H1 (cell line): ENCODE measurements at regions not wholly inside any gene's neighbourhood (a gene's known extent, or its start where the extent isn't known, plus 50 kb on each side); places are given as distances from the start of the nearest gene placed in this dataset.

Experiments used
- CTCF ChIA-PET: fragments of 300-600 bp; sonication (Branson Sonifier 250); formaldehyde crosslinking; loops from one replicate; lab custom pipeline; 2021; ENCODE audit not compliant: partially characterized antibody; lab: Charles Lee
- POLR2A ChIA-PET: fragments of 300-600 bp; sonication (Branson Sonifier 250); formaldehyde crosslinking; loops from one replicate; lab custom pipeline; 2021; ENCODE audit warnings: inconsistent platforms; ENCODE audit not compliant: partially characterized antibody; lab: Charles Lee
- DNase-seq, 2 experiments: peaks; one replicate each; pipeline versions ENCODE4 v3.0.0 to v3.0.0-alpha.2; 2010 to 2022; ENCODE audit warnings: low spot score in 2 of 2, low read depth in 1 of 2, mixed read lengths in 1 of 2
- FAIRE-seq: peaks from 2 replicates; lab custom pipeline; 2011; peaks lifted over from hg19 to GRCh38; lab: Jason Lieb, UNC
- H2AFZ ChIP-seq: 2 replicates; pipeline ENCODE4 v1.8.1; 2012; ENCODE audit warnings: low read length, inconsistent platforms
- H2AK5ac ChIP-seq: 2 replicates; pipeline ENCODE4 v1.6.1; 2013; ENCODE audit warnings: low read depth, low read length
- H2BK120ac ChIP-seq: replicated peaks from 2 replicates; pipeline ENCODE3; 2013; ENCODE audit warnings: low read depth, low read length, inconsistent platforms
- H2BK12ac ChIP-seq: 2 replicates; pipeline ENCODE4 v1.6.1; 2013; ENCODE audit warnings: low read depth, low read length
- H2BK15ac ChIP-seq: 2 replicates; pipeline ENCODE4 v1.6.1; 2013; ENCODE audit warnings: low read length
- H2BK20ac ChIP-seq: 2 replicates; pipeline ENCODE4 v1.6.1; 2013; ENCODE audit warnings: low read length
- H2BK5ac ChIP-seq: 2 replicates; pipeline ENCODE4 v1.6.1; 2013; ENCODE audit warnings: low read depth, low read length
- H3K14ac ChIP-seq: 2 replicates; pipeline ENCODE4 v1.6.1; 2013; ENCODE audit warnings: inconsistent platforms; ENCODE audit not compliant: insufficient read length
- H3K18ac ChIP-seq: 2 replicates; pipeline ENCODE4 v1.6.1; 2013; ENCODE audit warnings: low read length; ENCODE audit errors: extremely low read depth
- H3K23ac ChIP-seq: 2 replicates; pipeline ENCODE4 v1.6.1; 2013; ENCODE audit warnings: inconsistent platforms; ENCODE audit not compliant: insufficient read length
- H3K23me2 ChIP-seq: 2 replicates; pipeline ENCODE4 v1.6.1; 2013; ENCODE audit warnings: low read depth, low read length
- H3K27ac ChIP-seq: 2 replicates; pipeline ENCODE4 v1.6.1; 2011; ENCODE audit warnings: low read depth, low read length, inconsistent platforms
- H3K27me3 ChIP-seq, 4 experiments: replicated peaks in 1 of 4; 1 replicate in 1 of 4; 2 replicates in 3 of 4; pipeline versions ENCODE4 v1.6.1 to v1.8.1; 2011 to 2013; ENCODE audit warnings: low read length in 3 of 4, mild to moderate bottlenecking in 3 of 4, inconsistent platforms in 2 of 4, mixed read lengths in 2 of 4, moderate library complexity in 1 of 4; ENCODE audit not compliant: control insufficient read depth in 3 of 4, insufficient read depth in 3 of 4; ENCODE audit errors: extremely low read depth in 1 of 4
- H3K36me3 ChIP-seq, 4 experiments: 2 replicates each; pipeline versions ENCODE4 v1.6.1 to v1.8.1; 2011 to 2013; ENCODE audit warnings: mild to moderate bottlenecking in 4 of 4, low read length in 3 of 4, moderate library complexity in 2 of 4, control low read depth in 1 of 4, inconsistent platforms in 1 of 4; ENCODE audit not compliant: insufficient read depth in 4 of 4, control insufficient read depth in 2 of 4
- H3K4ac ChIP-seq: replicated peaks from 2 replicates; pipeline ENCODE3; 2013; ENCODE audit warnings: low read length, low read depth, mixed read lengths, inconsistent platforms; ENCODE audit not compliant: insufficient read length
- H3K4me1 ChIP-seq, 4 experiments: replicated peaks in 1 of 4; 1 replicate in 1 of 4; 2 replicates in 3 of 4; pipeline versions ENCODE4 v1.6.1 to v1.8.1; 2011 to 2013; ENCODE audit warnings: low read length in 3 of 4, inconsistent platforms in 2 of 4, mixed read lengths in 1 of 4; ENCODE audit not compliant: insufficient read depth in 4 of 4, control insufficient read depth in 3 of 4
- H3K4me2 ChIP-seq, 2 experiments: 2 replicates each; pipeline versions ENCODE4 v1.6.1 to v1.8.1; 2011 to 2013; ENCODE audit warnings: low read depth in 2 of 2, low read length in 2 of 2, control low read depth in 1 of 2, inconsistent platforms in 1 of 2, mild to moderate bottlenecking in 1 of 2; ENCODE audit not compliant: insufficient read depth in 1 of 2
- H3K4me3 ChIP-seq, 4 experiments: fragments of 200-600, 300-600 bp in 1 of 4; sonication (generic), shearing (Covaris generic), sonication (Bioruptor Twin) in 1 of 4; 2 replicates each; pipeline versions ENCODE4 v1.5.1 to v1.8.1; 2011 to 2016; ENCODE audit warnings: low read length in 4 of 4, low read depth in 3 of 4, control low read depth in 2 of 4, inconsistent platforms in 2 of 4, mild to moderate bottlenecking in 2 of 4, mixed read lengths in 1 of 4, moderate library complexity in 1 of 4; ENCODE audit not compliant: insufficient read depth in 2 of 4; ENCODE audit errors: extremely low read depth in 1 of 4
- H3K56ac ChIP-seq: replicated peaks from 2 replicates; pipeline ENCODE3; 2013; ENCODE audit warnings: low read depth, mild to moderate bottlenecking, mixed read lengths, low read length, inconsistent platforms; ENCODE audit not compliant: insufficient read length
- H3K79me1 ChIP-seq: 2 replicates; pipeline ENCODE4 v1.6.1; 2013; ENCODE audit warnings: low read depth, low read length, control low read depth
- H3K79me2 ChIP-seq, 2 experiments: 2 replicates each; pipeline versions ENCODE4 v1.6.1 to v1.8.1; 2012 to 2013; ENCODE audit warnings: low read length in 2 of 2, mild to moderate bottlenecking in 2 of 2, inconsistent platforms in 1 of 2; ENCODE audit not compliant: insufficient read depth in 2 of 2, control insufficient read depth in 1 of 2
- H3K9ac ChIP-seq, 4 experiments: replicated peaks in 1 of 4; 1 replicate in 1 of 4; 2 replicates in 3 of 4; pipeline versions ENCODE4 v1.6.1 to v1.8.1; 2011 to 2013; ENCODE audit warnings: low read depth in 3 of 4, low read length in 3 of 4, control low read depth in 2 of 4, mild to moderate bottlenecking in 2 of 4, moderate library complexity in 2 of 4, inconsistent platforms in 1 of 4; ENCODE audit errors: extremely low read depth in 1 of 4
- H3K9me3 ChIP-seq, 2 experiments: 2 replicates each; pipeline versions ENCODE4 v1.6.1 to v1.8.1; 2012 to 2013; ENCODE audit warnings: mild to moderate bottlenecking in 2 of 2, moderate library complexity in 2 of 2, control low read depth in 1 of 2, inconsistent platforms in 1 of 2, low read depth in 1 of 2, low read length in 1 of 2, mixed read lengths in 1 of 2; ENCODE audit not compliant: insufficient read depth in 2 of 2
- H4K20me1 ChIP-seq, 2 experiments: replicated peaks in 1 of 2; 2 replicates each; pipeline versions ENCODE3 to v1.8.1; 2011 to 2013; ENCODE audit warnings: inconsistent platforms in 2 of 2, low read length in 2 of 2, mild to moderate bottlenecking in 1 of 2; ENCODE audit not compliant: insufficient read depth in 2 of 2, control insufficient read depth in 1 of 2
- H4K5ac ChIP-seq: 2 replicates; pipeline ENCODE4 v1.6.1; 2013; ENCODE audit warnings: low read length, low read depth, mixed read lengths, inconsistent platforms; ENCODE audit not compliant: insufficient read length
- H4K8ac ChIP-seq: 2 replicates; pipeline ENCODE4 v1.8.0; 2013; ENCODE audit warnings: mild to moderate bottlenecking, moderate library complexity, low read length, inconsistent platforms; ENCODE audit not compliant: insufficient read depth; ENCODE audit errors: extremely low read depth
- H4K91ac ChIP-seq: replicated peaks from 2 replicates; pipeline ENCODE3; 2013; ENCODE audit warnings: low read length, mixed read lengths, inconsistent platforms; ENCODE audit not compliant: insufficient read length
- BRCA1 ChIP-seq: IDR thresholded peaks from 2 replicates; pipeline ENCODE4 v1.6.1; 2012; ENCODE audit warnings: low read depth, low read length, improper control_type of control experiment
- EP300 ChIP-seq, 2 experiments: IDR thresholded peaks; 1 replicate in 1 of 2; 2 replicates in 1 of 2; pipeline ENCODE4 v1.6.1; 2011 to 2012; ENCODE audit warnings: low read depth in 2 of 2, low read length in 2 of 2, mild to moderate bottlenecking in 2 of 2, borderline replicate concordance in 1 of 2, inconsistent platforms in 1 of 2, moderate library complexity in 1 of 2
- RXRA ChIP-seq: IDR thresholded peaks from 2 replicates; pipeline ENCODE4 v1.6.1; 2011; ENCODE audit warnings: low read depth, mild to moderate bottlenecking, low read length, moderate library complexity; ENCODE audit not compliant: insufficient read depth
- TAF7 ChIP-seq: optimal IDR thresholded peaks from 2 replicates; pipeline ENCODE3; 2011; ENCODE audit warnings: low read depth, mild to moderate bottlenecking, inconsistent platforms, low read length, moderate library complexity, borderline replicate concordance
- WGBS, 2 experiments: shearing (Covaris generic) in 1 of 2; methylation state at CpG; one replicate each; pipeline versions ENCODE4 v1.1.6 to v1.1.7; 2013 to 2015; ENCODE audit warnings: low lambda C conversion rate in 2 of 2, mixed read lengths in 2 of 2, inconsistent platforms in 1 of 2, low coverage in 1 of 2, missing lambda C conversion rate in 1 of 2; ENCODE audit not compliant: insufficient replicate concordance in 2 of 2, insufficient coverage in 1 of 2, insufficient read length in 1 of 2; ENCODE audit errors: extremely low coverage in 1 of 2, missing lambda C conversion rate in 1 of 2; 5-methylcytosine and 5-hydroxymethylcytosine counted together

GRCh38 chr9:82104252-82104651 is 115.7 kb downstream of the SPATA31D1 start:
- peaks cover 10 to 17% of the 10 kb centered on the region in 2 experiments; a peak in 3 of 4 replicates for H3K9me3 ChIP-seq
- no peak overlapping the region for H3K4me2 ChIP-seq
- ChIA-PET POLR2A (no interaction called here), CTCF (interaction anchor here (1.1 to 1.2 kb wide), 3 partner anchors 83 to 502 kb away, joined by 3 to 5 read pairs (median 3); no protein-coding TSS in a partner anchor)
- H3K27ac ChIP-seq, result no peak overlapping the region
- no peak for FAIRE-seq
- H3K56ac ChIP-seq, result no peak overlapping the region
- no peak overlapping the region for H3K4me3 ChIP-seq
- no peak overlapping the region for H3K4ac ChIP-seq
- TF ChIP-seq BRCA1, result no peak
- TF ChIP-seq TAF7, result no peak
- no peak for TF ChIP-seq RXRA
- TF ChIP-seq EP300 (IDR thresholded peaks at IDR 0.05; ENCODE audit: borderline replicate concordance in 1 of 2, low read depth in 2 of 2, low read length in 2 of 2), result no peak
- H3K23ac ChIP-seq, result no peak overlapping the region
- 88% methylated on average over 1 of the region's 1 CpG; no CpG with 5 or more reads in 1 of the 2 experiments for WGBS, 2 experiments
- no peak overlapping the region for H4K8ac ChIP-seq
- H4K91ac ChIP-seq, result no peak overlapping the region
- no peak overlapping the region for H3K9ac ChIP-seq
- H3K23me2 ChIP-seq, result no peaks in the 10 kb centered on the region
- no peak overlapping the region for H2BK5ac ChIP-seq
- peaks cover 0 to 2% (median 0%) of the 10 kb centered on the region in 4 experiments; a peak in 1 of 7 replicates for H3K4me1 ChIP-seq
- no peaks in the 10 kb centered on the region for H3K79me2 ChIP-seq
- H2BK20ac ChIP-seq, result no peak overlapping the region
- H2BK120ac ChIP-seq, result no peak overlapping the region
- no peak for DNase-seq
- H3K79me1 ChIP-seq, result no peaks in the 10 kb centered on the region
- H3K27me3 ChIP-seq, result no peaks in the 10 kb centered on the region
- no peak overlapping the region for H3K18ac ChIP-seq
- H3K14ac ChIP-seq, result no peak overlapping the region
- no peak overlapping the region for H2AK5ac ChIP-seq
- no peaks in the 10 kb centered on the region for H3K36me3 ChIP-seq
- H2BK15ac ChIP-seq, result no peak overlapping the region
- no peak overlapping the region for H4K5ac ChIP-seq
- no peak overlapping the region for H2AFZ ChIP-seq
- no peaks in the 10 kb centered on the region for H4K20me1 ChIP-seq
- H2BK12ac ChIP-seq, result no peak overlapping the region
